ENCODE measurements at regions not wholly inside any gene's neighbourhood (a gene's known extent, or its start where the extent isn't known, plus 50 kb on each side); places are given as distances from the start of the nearest gene placed in this dataset.

- TF ChIP-seq, protein P1, sequence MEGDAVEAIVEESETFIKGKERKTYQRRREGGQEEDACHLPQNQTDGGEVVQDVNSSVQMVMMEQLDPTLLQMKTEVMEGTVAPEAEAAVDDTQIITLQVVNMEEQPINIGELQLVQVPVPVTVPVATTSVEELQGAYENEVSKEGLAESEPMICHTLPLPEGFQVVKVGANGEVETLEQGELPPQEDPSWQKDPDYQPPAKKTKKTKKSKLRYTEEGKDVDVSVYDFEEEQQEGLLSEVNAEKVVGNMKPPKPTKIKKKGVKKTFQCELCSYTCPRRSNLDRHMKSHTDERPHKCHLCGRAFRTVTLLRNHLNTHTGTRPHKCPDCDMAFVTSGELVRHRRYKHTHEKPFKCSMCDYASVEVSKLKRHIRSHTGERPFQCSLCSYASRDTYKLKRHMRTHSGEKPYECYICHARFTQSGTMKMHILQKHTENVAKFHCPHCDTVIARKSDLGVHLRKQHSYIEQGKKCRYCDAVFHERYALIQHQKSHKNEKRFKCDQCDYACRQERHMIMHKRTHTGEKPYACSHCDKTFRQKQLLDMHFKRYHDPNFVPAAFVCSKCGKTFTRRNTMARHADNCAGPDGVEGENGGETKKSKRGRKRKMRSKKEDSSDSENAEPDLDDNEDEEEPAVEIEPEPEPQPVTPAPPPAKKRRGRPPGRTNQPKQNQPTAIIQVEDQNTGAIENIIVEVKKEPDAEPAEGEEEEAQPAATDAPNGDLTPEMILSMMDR (IDR thresholded peaks at IDR 0.05): no peak
- no peak for TF ChIP-seq POLR2A (IDR thresholded peaks at IDR 0.05)
These were observed 345.2 kb downstream of the ZNF536 start for GRCh38 chr19:30717381-30717780.
